ENCODE measurements at regions not wholly inside any gene's neighbourhood (a gene's known extent, or its start where the extent isn't known, plus 50 kb on each side); places are given as distances from the start of the nearest gene placed in this dataset.
"Not testable (repeated sequence)": the region's sequence is repeated elsewhere in the genome, so short reads cannot be mapped to it uniquely, and the experiment has no call there.

DNA sequence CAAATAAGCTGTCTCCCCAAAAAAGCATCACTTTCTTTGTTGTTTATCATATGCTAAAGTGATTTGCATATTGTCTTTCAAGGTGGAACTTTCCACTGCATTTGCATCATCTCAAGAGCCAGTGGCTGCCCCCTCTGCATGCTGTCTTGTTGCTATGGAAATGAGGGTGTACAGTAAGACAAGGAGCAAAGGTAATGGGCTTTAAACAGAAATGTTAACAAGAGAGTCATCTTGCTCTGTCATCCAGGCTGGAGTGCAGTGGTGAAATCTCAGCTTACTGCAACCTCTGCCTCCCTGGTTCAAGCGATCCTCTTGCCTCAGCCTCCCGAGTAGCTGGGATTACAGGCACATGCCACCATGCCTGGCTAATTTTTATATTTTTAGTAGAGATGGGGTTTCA lies 159.2 kb downstream of the ENC1 start:
- H3K4me1 Mint-ChIP-seq (ENCODE audit: low read depth); intact Hi-C loops (cut with micrococcal nuclease); H3K27me3 Mint-ChIP-seq (ENCODE audit: insufficient read depth); H3K36me3 Mint-ChIP-seq (ENCODE audit: low read depth); H3K4me3 Mint-ChIP-seq; DNase-seq (ENCODE audit: low spot score); H3K27ac Mint-ChIP-seq; H3K9me3 Mint-ChIP-seq: not testable (repeated sequence)

DNA sequence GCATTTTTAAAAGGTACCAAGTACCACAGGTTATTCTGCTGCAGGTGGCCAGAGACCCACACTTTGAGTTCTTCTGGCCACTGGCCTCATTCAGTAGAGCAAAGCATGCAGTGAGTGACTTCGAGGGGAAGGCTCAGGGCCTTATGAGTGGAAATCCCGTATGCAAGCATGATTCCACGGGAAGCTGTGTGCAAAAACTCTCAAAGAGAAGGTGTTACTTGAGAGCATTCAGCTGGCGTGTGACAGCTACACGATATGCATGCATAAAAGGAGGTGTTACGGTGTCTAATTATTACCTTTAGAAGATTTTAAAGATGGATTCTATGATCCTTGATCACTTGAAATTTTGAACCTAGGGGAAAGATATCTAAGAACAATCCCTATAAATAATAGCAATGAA lies 160.3 kb downstream of the ENC1 start:
- H3K9me3 Mint-ChIP-seq: no peaks in the 10 kb centered on the region
- peaks cover 8% of the 10 kb centered on the region for H3K27me3 Mint-ChIP-seq (ENCODE audit: insufficient read depth)
- no peak overlapping the region for H3K4me3 Mint-ChIP-seq
- H3K36me3 Mint-ChIP-seq (ENCODE audit: low read depth): no peaks in the 10 kb centered on the region
- H3K27ac Mint-ChIP-seq: no peak overlapping the region
- H3K4me1 Mint-ChIP-seq (ENCODE audit: low read depth): no peaks in the 10 kb centered on the region
- DNase-seq (ENCODE audit: low spot score): no peak
- intact Hi-C loops (cut with micrococcal nuclease): no loop called here

DNA sequence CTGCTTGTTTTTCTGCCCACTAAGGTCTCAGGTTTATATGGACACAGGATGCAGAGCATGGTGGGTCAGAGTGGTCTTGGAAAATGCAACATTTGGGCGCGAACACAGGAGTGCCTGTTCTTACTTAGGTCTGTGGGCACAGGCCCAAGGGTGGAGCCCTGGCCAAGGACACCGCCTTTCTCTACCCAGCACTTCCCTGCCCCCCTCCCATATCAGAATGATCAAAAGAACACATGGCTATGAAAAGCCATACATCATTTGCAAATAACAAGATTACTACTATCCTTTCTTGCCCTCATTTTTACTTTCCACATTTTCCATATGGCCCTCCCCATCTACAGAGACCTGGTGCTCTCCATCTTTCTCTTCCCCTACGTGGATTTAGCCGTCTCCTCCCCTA lies 162.2 kb downstream of the ENC1 start:
- no peaks in the 10 kb centered on the region for H3K9me3 Mint-ChIP-seq
- intact Hi-C loops (cut with micrococcal nuclease): loop anchor here (10.0 kb wide), 1 partner anchor 166 kb away; the partner anchor contains the start of gene ENC1

DNA sequence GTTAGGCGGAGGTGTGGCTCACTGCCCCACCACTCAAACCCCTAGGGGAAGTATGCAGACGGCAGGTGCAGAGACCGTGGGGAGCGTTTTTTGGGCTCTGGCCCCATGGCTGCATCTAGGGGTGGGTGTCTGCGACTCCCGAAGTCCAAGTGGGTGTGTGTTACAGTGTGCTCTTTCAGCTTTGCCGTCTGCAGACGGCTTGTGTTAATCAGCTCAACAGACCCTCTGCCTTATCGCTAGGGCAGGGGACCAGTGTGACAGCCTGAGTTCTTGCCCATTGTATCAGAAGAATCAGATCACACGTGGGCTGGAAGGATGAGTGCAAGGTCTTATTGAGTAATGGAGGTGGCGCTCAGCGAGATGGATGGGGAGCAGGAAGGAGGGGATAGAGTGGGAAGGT lies 162.8 kb downstream of the ENC1 start:
- intact Hi-C loops (cut with micrococcal nuclease): loop anchor here (10.0 kb wide), 1 partner anchor 167 kb away; the partner anchor contains the start of gene ENC1
- H3K36me3 Mint-ChIP-seq (ENCODE audit: low read depth): no peaks in the 10 kb centered on the region

More for the DNA sequence above, 162.2 kb downstream of the ENC1 start:
- no peak for DNase-seq (ENCODE audit: low spot score)
- Mint-ChIP-seq H3K27me3 (ENCODE audit: insufficient read depth) (peaks cover 8% of the 10 kb centered on the region), H3K27ac (no peak overlapping the region), H3K4me3 (no peak overlapping the region), H3K36me3 (ENCODE audit: low read depth) (no peaks in the 10 kb centered on the region), H3K4me1 (ENCODE audit: low read depth) (no peaks in the 10 kb centered on the region)

DNA sequence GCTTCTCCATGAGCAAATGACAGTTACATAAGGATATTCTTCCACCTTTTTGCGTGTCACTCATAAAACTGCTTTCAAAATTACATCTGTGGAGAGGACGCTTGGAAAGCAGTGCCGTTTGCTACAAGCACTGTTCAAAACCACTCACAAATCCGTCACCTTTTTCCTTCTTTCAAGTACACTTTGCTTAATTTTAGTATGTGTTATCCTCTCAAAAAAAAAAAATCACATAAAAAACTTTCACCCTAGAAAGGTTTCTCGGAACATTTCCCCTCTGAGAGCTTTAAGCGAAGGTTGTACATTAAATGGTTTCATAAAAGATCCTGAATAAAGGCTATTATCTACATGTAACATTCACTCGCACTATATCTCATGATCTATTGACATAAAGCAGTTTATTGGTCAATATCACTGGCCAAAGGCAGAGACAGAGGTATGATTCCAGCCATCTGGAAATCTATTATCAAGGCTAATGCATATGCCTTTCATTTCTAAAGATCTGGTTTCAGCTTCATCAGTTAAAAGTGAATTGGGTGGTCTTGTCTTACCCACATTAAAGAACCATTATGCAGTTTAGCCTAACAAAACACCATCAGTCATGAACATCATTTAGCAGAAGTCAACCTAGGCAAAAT lies 163.6 kb downstream of the ENC1 start:
- Mint-ChIP-seq H3K4me1 (ENCODE audit: low read depth) (no peaks in the 10 kb centered on the region), H3K36me3 (ENCODE audit: low read depth) (no peaks in the 10 kb centered on the region), H3K4me3 (no peak overlapping the region), H3K9me3 (no peaks in the 10 kb centered on the region), H3K27ac (no peak overlapping the region), H3K27me3 (ENCODE audit: insufficient read depth) (peaks cover 8% of the 10 kb centered on the region)
- no peak for DNase-seq (ENCODE audit: low spot score)
- intact Hi-C loops (cut with micrococcal nuclease): loop anchor here (10.0 kb wide), 1 partner anchor 168 kb away; the partner anchor contains the start of gene ENC1

More for the DNA sequence above, 162.8 kb downstream of the ENC1 start:
- peaks cover 8% of the 10 kb centered on the region for H3K27me3 Mint-ChIP-seq (ENCODE audit: insufficient read depth)
- no peak for DNase-seq (ENCODE audit: low spot score)
- H3K27ac Mint-ChIP-seq: no peak overlapping the region
- H3K4me1 Mint-ChIP-seq (ENCODE audit: low read depth): no peaks in the 10 kb centered on the region
- no peak overlapping the region for H3K4me3 Mint-ChIP-seq
- no peaks in the 10 kb centered on the region for H3K9me3 Mint-ChIP-seq

DNA sequence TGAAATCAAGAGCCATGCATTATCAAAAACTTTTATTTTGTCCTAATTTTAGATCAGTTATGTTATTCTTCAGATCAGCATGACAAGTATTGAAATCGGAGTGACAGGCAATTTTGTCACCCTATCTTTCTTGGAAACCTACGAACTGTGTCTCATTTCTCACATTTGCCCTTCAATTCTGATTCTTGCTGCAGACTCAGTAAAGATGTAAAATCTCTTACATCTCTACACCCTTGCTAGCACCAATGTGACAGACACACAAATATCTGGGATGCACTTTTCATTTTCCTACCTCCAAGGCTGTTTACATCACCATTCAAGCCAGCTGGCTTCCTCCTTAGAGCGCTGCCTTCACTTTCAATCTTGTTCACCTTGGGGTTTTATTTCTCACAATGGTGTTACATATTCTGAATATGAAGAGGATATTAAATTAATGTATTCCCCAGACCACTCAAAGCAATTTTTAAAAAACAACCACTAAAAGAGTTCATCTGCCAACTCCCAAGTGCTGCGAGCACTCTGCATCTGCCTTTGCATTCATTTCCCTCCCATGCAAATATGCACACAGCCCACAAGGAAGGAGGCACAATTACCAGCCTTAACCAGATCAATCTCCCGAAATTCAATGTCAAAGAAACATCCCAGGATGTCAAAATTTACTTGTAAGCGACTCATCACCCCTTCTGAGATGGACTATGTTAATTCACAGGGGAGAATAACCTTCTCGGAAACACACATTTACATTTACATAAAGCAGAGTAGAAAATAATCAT lies 164.3 kb downstream of the ENC1 start:
- DNase-seq (ENCODE audit: low spot score): no peak
- intact Hi-C loops (cut with micrococcal nuclease): loop anchor here (10.0 kb wide), 1 partner anchor 169 kb away; the partner anchor contains the start of gene ENC1
- Mint-ChIP-seq H3K4me1 (ENCODE audit: low read depth) (no peaks in the 10 kb centered on the region), H3K36me3 (ENCODE audit: low read depth) (no peaks in the 10 kb centered on the region), H3K27me3 (ENCODE audit: insufficient read depth) (peaks cover 8% of the 10 kb centered on the region), H3K4me3 (no peak overlapping the region), H3K27ac (no peak overlapping the region), H3K9me3 (no peaks in the 10 kb centered on the region)

DNA sequence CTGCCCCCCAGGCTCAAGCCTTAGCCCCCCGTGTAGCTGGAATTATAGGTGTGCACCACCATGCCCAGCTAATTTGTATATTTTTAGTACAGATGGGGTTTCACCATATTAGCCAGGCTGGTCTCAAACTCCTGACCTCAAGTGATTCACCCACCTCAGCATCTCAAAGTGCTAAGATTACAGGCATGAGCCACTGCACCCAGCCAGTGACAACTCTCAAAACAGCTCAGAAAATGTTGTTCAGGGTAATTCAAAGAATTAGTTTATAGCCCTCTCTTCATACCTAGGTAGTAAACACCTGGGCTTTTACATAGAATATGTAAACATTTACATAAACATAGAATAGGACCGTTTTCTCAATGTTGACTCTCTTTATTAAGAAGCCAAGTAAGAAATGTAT lies 168.7 kb downstream of the ENC1 start:
- Mint-ChIP-seq H3K4me1 (ENCODE audit: low read depth) (no peaks in the 10 kb centered on the region), H3K27ac (no peak overlapping the region), H3K36me3 (ENCODE audit: low read depth) (no peaks in the 10 kb centered on the region), H3K4me3 (no peak overlapping the region), H3K27me3 (ENCODE audit: insufficient read depth) (peaks cover 5% of the 10 kb centered on the region), H3K9me3 (no peaks in the 10 kb centered on the region)
- DNase-seq (ENCODE audit: low spot score): no peak
- intact Hi-C loops (cut with micrococcal nuclease): loop anchor here (10.0 kb wide), 1 partner anchor 173 kb away; the partner anchor contains the start of gene ENC1

DNA sequence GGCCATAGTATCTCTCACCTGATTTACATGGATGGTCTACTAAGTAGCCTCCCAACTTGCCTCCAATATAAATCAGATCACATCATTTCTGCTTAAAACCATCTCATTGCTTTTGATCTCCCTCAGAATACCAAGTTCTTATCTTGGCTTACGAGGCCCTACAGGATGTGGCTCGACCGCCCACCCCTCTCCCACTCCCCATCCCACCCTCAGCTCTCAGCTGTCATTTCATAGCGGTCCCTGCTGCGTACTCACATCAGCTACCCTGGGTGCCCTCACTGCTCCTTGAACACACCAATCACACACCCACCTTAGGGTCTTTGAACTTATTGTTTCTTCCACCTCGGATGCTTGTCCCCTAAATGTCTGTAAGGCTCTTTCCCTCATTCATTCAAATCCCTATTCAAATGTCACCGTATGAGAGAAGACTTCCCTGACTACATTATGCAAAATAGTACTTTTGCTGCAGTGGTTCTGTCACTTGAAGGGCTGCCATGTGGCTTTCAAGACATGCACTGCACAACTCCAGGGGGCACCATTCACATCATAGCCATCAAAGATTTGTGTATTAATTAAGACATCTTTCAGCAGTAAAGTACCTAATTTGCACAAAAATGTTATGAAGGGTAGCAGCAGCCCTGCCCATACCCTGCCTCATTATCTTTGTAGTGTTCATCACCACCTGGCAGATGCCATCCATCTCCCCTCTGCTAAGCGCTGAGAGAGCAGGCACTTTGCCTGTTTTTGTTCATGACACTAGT lies 171.1 kb downstream of the ENC1 start:
- no peaks in the 10 kb centered on the region for H3K9me3 Mint-ChIP-seq
- no peak overlapping the region for H3K27ac Mint-ChIP-seq
- peaks cover 2% of the 10 kb centered on the region for H3K27me3 Mint-ChIP-seq (ENCODE audit: insufficient read depth)
- no peaks in the 10 kb centered on the region for H3K36me3 Mint-ChIP-seq (ENCODE audit: low read depth)
- no peak for DNase-seq (ENCODE audit: low spot score)
- no peak overlapping the region for H3K4me3 Mint-ChIP-seq
- H3K4me1 Mint-ChIP-seq (ENCODE audit: low read depth): no peaks in the 10 kb centered on the region
- intact Hi-C loops (cut with micrococcal nuclease): no loop called here

DNA sequence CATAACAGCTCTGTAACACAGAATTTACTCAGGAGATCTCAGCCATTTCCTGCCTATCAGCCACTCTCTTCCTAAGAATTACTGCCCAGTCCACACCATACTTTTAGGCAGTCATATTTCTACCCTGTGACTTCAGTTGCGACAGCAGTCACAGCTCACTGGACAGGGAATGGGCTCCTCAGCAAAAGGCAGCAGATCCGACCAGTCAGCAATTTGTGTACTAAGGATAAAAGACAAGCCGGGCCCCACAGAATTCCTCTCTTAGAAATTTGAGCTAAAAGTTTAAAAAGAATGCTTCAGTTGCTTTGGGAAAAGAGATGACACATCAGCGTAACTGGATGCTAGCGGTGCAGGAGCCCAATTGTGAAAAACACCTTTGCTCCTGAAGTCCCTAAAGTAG lies 172.1 kb downstream of the ENC1 start:
- Mint-ChIP-seq H3K4me3 (no peak overlapping the region), H3K27me3 (ENCODE audit: insufficient read depth) (peaks cover 2% of the 10 kb centered on the region), H3K27ac (no peak overlapping the region), H3K36me3 (ENCODE audit: low read depth) (no peaks in the 10 kb centered on the region), H3K4me1 (ENCODE audit: low read depth) (no peaks in the 10 kb centered on the region), H3K9me3 (no peaks in the 10 kb centered on the region)
- intact Hi-C loops (cut with micrococcal nuclease): no loop called here
- no peak for DNase-seq (ENCODE audit: low spot score)

DNA sequence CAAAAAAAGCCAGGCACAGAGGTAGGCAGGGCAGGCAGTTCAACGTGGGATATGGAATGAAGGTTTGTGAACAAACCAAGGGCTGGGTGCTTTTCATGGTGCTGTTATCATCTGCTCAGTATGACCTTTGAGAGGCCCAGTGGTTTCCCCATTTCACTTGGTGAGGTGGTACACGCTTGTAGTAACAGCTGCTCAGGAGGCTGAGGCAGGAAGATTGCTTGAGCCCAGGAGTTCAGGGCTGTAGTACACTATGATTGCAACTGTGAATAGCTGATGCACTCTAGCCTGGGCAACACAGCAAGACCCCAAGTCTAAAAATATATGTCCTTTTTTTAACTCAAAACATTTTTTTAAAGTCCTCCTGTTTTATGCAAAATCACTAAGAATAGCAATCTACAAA lies 174.8 kb downstream of the ENC1 start:
- Mint-ChIP-seq H3K4me3 (no peak overlapping the region), H3K36me3 (ENCODE audit: low read depth) (no peaks in the 10 kb centered on the region), H3K4me1 (ENCODE audit: low read depth) (no peaks in the 10 kb centered on the region), H3K27ac (no peak overlapping the region), H3K27me3 (ENCODE audit: insufficient read depth) (peaks cover 8% of the 10 kb centered on the region), H3K9me3 (no peaks in the 10 kb centered on the region)
- intact Hi-C loops (cut with micrococcal nuclease): no loop called here
- no peak for DNase-seq (ENCODE audit: low spot score)

DNA sequence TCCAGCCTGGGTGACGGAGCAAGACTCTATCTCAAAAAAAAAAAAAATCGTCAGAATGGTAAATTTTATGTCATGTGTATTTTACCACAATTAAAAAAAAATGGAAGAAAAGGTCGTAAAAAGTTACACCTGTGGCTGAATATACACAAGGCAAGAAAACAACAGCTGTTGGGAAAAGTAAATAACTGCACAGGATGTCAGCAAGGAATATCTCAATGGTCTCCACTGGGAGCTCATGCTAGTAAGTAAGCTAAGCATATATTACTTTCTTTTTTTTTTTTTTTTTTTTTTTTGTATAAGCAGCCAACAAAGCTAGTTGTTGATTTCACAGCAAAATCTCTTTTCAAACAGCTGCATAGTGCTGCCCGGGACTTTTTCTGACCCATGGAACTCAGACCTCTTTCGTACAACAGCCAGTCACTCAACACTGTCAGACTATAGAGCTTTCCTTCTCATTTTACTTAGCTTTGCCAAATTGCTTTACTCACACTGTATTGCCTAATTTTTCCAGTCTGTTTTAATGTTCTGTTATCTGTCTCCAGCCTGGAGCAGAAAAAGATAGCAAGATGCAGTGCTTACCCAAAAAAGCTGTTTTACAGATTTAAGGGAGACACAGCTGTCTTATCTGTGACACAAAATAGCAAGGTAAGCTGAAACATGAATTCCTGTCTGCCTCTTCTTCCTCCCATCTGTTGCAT lies 175.9 kb downstream of the ENC1 start:
- Mint-ChIP-seq H3K27ac (no peak overlapping the region), H3K4me3 (no peak overlapping the region), H3K4me1 (ENCODE audit: low read depth) (no peaks in the 10 kb centered on the region), H3K27me3 (ENCODE audit: insufficient read depth) (peaks cover 6% of the 10 kb centered on the region), H3K9me3 (no peaks in the 10 kb centered on the region), H3K36me3 (ENCODE audit: low read depth) (no peaks in the 10 kb centered on the region)
- no peak for DNase-seq (ENCODE audit: low spot score)
- intact Hi-C loops (cut with micrococcal nuclease): no loop called here

DNA sequence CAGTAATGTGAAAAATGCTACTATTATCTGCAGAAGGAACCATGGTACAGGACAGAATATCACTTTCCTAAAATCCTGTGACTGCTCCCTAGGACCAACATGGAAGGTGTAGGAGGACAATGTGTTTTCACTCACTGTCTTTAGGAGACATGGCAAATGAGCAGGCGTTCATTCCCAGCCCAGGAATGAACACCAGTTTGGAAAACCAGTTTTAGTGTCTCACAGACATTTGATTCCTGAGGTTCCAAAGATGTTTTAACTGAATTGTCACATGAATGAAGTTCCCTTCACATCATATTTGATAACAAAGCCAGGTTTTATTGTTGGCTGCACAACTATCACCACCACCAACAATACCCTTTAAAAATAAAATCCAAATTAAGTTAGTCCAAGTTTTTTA lies 178.2 kb downstream of the ENC1 start:
- no peaks in the 10 kb centered on the region for H3K36me3 Mint-ChIP-seq (ENCODE audit: low read depth)
- DNase-seq (ENCODE audit: low spot score): no peak
- no peak overlapping the region for H3K27ac Mint-ChIP-seq
- H3K4me3 Mint-ChIP-seq: no peak overlapping the region
- H3K27me3 Mint-ChIP-seq (ENCODE audit: insufficient read depth): peaks cover 6% of the 10 kb centered on the region
- no peaks in the 10 kb centered on the region for H3K4me1 Mint-ChIP-seq (ENCODE audit: low read depth)
- intact Hi-C loops (cut with micrococcal nuclease): no loop called here
- no peaks in the 10 kb centered on the region for H3K9me3 Mint-ChIP-seq

Measured in activated T-helper 1 cell treated with anti-CD3 and anti-CD28 coated beads, Interleukin-12 subunit alpha, Interleukin-12 subunit beta, Interleukin-2, Interleukin-4 antibody, amounts not matched to agents 30 ng/mL and 10 ng/mL and 1 ng/mL, durations not matched to agents 14 hours and 24 hours and 36 hours (primary cell).